Activated CD4-positive, CD25-positive, alpha-beta regulatory T cell treated with anti-CD3 and anti-CD28 coated beads, Interleukin-2, amount 50 U/mL, for 72 hours (primary cell): ENCODE measurements at regions not wholly inside any gene's neighbourhood (a gene's known extent, or its start where the extent isn't known, plus 50 kb on each side); places are given as distances from the start of the nearest gene placed in this dataset.

Source experiments
- DNase-seq: peaks from one replicate; pipeline ENCODE4 v3.0.0; 2021

- no peak for DNase-seq
Observed at GRCh38 chr13:105334211-105334610, 1201.3 kb downstream of the EFNB2 start.

- no peak for DNase-seq
Observed at GRCh38 chr13:105333416-105333815, 1202.0 kb downstream of the EFNB2 start.

- no peak for DNase-seq
Observed at GRCh38 chr13:105329359-105329758, 1206.1 kb downstream of the EFNB2 start.

GRCh38 chr13:105328212-105328611 lies 1207.2 kb downstream of the EFNB2 start:
- no peak for DNase-seq

GRCh38 chr13:105327581-105328126 lies 1207.8 kb downstream of the EFNB2 start:
- no peak for DNase-seq

DNA sequence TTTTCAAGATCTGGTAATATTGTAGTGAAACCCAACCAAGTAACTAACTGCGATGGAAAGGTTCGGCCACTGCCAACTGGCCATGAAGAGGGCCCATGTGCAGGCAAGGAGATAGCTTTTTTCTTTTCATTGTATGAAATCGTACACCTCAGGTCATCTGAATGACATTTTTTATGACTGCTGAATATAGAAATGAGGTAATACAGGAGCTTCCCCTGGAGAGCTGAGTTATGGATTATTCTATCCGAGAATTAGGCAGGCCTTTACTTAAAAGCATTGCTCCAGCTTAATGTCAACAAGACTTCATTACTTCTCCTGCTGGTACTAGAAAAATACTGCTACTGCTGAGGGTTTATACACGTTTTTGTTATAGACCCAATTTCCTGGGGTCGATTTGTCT lies 1215.6 kb downstream of the EFNB2 start:
- DNase-seq, result no peak

GRCh38 chr13:105316731-105317130 lies 1218.7 kb downstream of the EFNB2 start:
- no peak for DNase-seq

- DNase-seq, result no peak
Observed at GRCh38 chr13:105312906-105313305, 1222.6 kb downstream of the EFNB2 start.

- no peak for DNase-seq
Observed at GRCh38 chr13:105311094-105311493, 1224.4 kb downstream of the EFNB2 start.

GRCh38 chr13:105307776-105308175 lies 1227.7 kb downstream of the EFNB2 start:
- DNase-seq, result no peak

DNA sequence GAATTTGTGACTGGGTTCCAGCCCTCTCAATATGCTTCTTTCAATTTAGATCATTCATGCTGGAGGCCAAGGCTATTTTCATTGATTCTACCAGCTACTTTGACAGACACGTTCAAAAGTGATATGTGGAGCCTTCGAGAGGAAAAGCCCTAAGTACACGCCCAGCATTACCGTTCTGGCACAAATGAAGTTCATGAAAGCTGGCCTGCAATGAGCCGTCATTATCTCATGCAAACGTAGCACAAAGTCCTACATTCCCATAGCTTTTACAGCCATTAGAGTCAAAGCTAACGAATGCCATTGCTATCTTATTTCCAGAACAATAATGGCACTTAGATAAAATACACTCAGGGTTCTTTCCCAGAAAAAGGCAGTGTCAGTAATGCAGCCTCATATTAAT lies 1237.6 kb downstream of the EFNB2 start:
- DNase-seq, result no peak

GRCh38 chr13:105291987-105292386 lies 1243.5 kb downstream of the EFNB2 start:
- DNase-seq, result no peak

GRCh38 chr13:105290596-105290995 lies 1244.9 kb downstream of the EFNB2 start:
- no peak for DNase-seq

- DNase-seq, result no peak
Observed at GRCh38 chr13:105285526-105285925, 1249.9 kb downstream of the EFNB2 start.

GRCh38 chr13:105282406-105283285 lies 1252.8 kb downstream of the EFNB2 start:
- DNase-seq, result no peak

- DNase-seq, result no peak
Observed at GRCh38 chr13:105278943-105279381, 1256.5 kb downstream of the EFNB2 start.

- no peak for DNase-seq
Observed at GRCh38 chr13:105276571-105276970, 1258.9 kb downstream of the EFNB2 start.

DNA sequence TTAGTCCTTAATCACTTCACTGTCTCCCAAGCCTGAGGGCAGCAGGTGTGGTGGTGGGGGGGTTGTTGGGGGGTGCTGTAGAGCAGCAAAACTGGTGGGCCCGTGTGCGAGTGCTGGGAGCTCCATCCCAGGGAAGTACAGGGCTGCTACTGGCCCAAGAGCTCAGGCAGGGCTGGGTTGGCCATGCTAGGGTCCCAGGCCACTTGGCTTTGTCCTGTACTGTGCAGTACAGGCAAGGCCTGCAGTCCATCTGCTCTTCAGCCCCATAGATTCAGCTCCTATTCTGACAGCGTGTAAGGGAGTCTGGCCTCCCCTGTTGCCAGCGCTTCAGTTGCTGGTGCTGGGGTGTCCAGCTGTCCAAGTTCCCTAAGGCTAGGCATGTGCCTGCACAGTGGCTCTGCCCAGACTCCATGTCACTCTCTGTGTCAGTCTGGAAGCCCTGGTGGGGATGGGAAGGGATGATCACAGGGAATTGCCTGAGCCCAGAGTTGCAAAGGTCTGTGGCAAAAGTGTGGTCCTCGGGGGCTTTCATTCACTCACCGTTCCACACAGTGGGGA lies 1261.7 kb downstream of the EFNB2 start:
- DNase-seq, result no peak

DNA sequence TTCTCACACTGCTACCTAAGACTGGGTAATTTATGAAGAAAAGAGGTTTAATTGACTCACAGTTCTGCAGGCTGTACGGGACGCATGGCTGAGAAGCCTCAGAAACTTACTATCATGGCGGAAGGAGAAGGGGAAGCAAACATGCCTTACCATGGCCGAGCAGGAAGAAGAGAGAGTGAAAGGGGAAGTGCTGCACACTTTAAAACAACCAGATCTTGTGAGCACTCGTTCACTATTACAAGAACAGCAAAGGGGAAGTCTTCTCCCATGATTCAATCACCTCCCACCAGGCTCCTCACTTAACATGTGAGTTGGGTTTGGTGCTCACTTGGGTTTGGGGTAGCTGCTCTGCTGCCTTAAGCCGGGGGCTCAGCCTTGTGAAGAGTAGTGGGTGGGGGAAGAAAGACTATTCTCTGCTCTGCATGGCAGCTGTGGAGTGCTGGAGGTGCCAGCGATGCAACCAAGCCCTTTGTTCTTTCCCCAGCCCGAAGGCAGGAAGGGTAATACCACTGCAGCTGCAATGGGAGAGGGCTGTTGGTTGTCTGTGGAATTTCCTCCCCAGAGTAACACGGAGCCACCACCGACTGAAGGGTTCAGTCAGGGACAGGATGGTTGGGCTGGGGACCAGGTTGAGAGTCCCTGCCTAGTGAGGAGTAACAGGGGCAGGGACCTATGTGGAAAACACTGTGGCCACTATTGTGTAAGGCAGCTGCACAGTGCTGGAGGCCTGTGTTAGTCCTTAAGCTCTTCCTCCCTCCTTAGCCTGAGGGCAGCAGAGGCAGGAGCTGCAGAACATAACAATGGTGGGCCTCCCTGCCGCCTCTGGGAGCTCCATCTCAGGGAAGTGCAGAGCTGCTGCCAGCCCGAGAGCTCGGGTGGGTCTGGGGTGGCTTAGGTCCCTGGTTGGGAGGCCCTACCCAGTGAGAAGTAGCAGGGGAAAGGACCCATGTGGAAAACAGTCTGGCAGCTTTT lies 1262.5 kb downstream of the EFNB2 start:
- DNase-seq, result no peak

- DNase-seq, result no peak
Observed at GRCh38 chr13:105266615-105267014, 1268.8 kb downstream of the EFNB2 start.

GRCh38 chr13:105262579-105262978 lies 1272.9 kb downstream of the EFNB2 start:
- no peak for DNase-seq

- DNase-seq, result no peak
Observed at GRCh38 chr13:105259426-105259825, 1276.0 kb downstream of the EFNB2 start.

DNA sequence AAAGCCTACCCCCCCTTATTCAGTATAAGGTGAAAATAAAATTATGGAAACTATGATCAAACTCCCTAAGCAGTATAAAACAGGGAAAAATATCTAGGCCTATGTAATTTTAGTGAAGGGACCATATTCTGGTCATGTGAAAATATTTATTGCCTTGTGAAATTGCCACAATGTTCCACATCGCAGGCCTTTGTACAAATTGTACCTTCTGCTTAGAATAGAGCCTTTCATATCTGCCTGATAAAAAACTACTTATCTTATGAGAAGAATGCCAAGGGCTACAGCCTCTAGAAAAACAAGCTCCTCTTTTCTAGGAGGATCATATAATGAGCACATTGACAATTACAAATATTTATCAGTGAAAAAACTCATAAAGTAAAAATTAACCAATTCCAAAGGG lies 1280.0 kb downstream of the EFNB2 start:
- no peak for DNase-seq
